ENCODE measurements at regions not wholly inside any gene's neighbourhood (a gene's known extent, or its start where the extent isn't known, plus 50 kb on each side); places are given as distances from the start of the nearest gene placed in this dataset.

DNA sequence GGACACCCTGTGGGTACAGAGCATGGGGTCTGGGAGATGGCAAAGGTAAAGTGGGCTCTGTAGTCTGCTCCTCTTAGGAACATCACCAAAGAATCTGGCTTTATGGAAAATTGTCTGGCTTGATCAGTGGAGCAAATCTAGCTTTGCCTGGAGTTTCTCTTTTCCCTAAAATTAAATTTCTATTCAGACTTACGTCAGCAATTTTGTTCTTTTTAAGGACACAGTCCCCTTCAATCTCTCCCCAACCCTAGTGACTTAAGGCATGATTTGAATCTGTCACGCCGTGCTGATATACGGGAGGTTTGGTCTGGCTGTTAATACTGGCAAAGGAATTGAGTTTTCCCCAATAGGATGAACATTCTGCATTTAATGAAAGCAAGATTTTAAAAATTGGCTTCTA lies 72.3 kb upstream of the ERCC6L2 start:
- WGBS (ENCODE audit: insufficient coverage): 100% methylated on average over 1 of the region's 4 CpGs
- Histone ChIP-seq H3K79me2 (ENCODE audit: insufficient read depth, low read length) (no peaks in the 10 kb centered on the region), H3K4me1 (ENCODE audit: control insufficient read depth in 1 of 2, insufficient read depth in 2 of 2, low read length in 2 of 2) (no peaks in the 10 kb centered on the region), H3K27me3 (ENCODE audit: control insufficient read depth in 2 of 2, insufficient read depth in 2 of 2, low read length in 2 of 2) (peaks cover 0 to 8% of the 10 kb centered on the region in 2 donors), H3K9me3 (replicated peaks in 1 of 2; ENCODE audit: control insufficient read depth in 1 of 2, insufficient read depth in 1 of 2, low read length in 2 of 2) (no peaks in the 10 kb centered on the region), H2AFZ (ENCODE audit: insufficient read depth, low read depth, low read length, poor library complexity, severe bottlenecking) (no peak overlapping the region), H3K4me2 (replicated peaks; ENCODE audit: extremely low read depth, low read length, poor library complexity, severe bottlenecking) (no peak overlapping the region), H3K9ac (ENCODE audit: insufficient read depth, low read length, poor library complexity, severe bottlenecking) (no peak overlapping the region), H4K20me1 (ENCODE audit: insufficient read depth, low read length) (no peaks in the 10 kb centered on the region), H3K27ac (ENCODE audit: low read depth in 1 of 2, low read length in 2 of 2) (no peak overlapping the region), H3K36me3 (replicated peaks in 1 of 2; ENCODE audit: control insufficient read depth in 1 of 2, insufficient read depth in 2 of 2, low read length in 2 of 2) (no peaks in the 10 kb centered on the region), H3K4me3 (replicated peaks in 1 of 3; ENCODE audit: low read depth in 2 of 3, low read length in 3 of 3) (no peak overlapping the region)
- Mint-ChIP-seq H3K4me1 (no peaks in the 10 kb centered on the region), H3K9me3 (peaks cover 0 to 11% (median 6%) of the 10 kb centered on the region in 7 donors), H3K36me3 (no peaks in the 10 kb centered on the region), H3K27ac (no peak overlapping the region), H3K27me3 (ENCODE audit: low read depth in 3 of 3) (peaks cover 0 to 10% (median 5%) of the 10 kb centered on the region in 3 donors), H3K4me3 (no peak overlapping the region)
- no peak for DNase-seq
- intact Hi-C loops (cut with micrococcal nuclease): no loop called here
- TF ChIP-seq, protein P1, sequence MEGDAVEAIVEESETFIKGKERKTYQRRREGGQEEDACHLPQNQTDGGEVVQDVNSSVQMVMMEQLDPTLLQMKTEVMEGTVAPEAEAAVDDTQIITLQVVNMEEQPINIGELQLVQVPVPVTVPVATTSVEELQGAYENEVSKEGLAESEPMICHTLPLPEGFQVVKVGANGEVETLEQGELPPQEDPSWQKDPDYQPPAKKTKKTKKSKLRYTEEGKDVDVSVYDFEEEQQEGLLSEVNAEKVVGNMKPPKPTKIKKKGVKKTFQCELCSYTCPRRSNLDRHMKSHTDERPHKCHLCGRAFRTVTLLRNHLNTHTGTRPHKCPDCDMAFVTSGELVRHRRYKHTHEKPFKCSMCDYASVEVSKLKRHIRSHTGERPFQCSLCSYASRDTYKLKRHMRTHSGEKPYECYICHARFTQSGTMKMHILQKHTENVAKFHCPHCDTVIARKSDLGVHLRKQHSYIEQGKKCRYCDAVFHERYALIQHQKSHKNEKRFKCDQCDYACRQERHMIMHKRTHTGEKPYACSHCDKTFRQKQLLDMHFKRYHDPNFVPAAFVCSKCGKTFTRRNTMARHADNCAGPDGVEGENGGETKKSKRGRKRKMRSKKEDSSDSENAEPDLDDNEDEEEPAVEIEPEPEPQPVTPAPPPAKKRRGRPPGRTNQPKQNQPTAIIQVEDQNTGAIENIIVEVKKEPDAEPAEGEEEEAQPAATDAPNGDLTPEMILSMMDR (IDR thresholded peaks at IDR 0.05): no peak

GRCh38 chr9:95801797-95802196 lies 73.7 kb upstream of the ERCC6L2 start:
- Histone ChIP-seq H3K36me3 (replicated peaks in 1 of 2; ENCODE audit: control insufficient read depth in 1 of 2, insufficient read depth in 2 of 2, low read length in 2 of 2) (no peaks in the 10 kb centered on the region), H2AFZ (ENCODE audit: insufficient read depth, low read depth, low read length, poor library complexity, severe bottlenecking) (no peak overlapping the region), H4K20me1 (ENCODE audit: insufficient read depth, low read length) (no peaks in the 10 kb centered on the region), H3K4me2 (replicated peaks; ENCODE audit: extremely low read depth, low read length, poor library complexity, severe bottlenecking) (no peak overlapping the region), H3K9ac (ENCODE audit: insufficient read depth, low read length, poor library complexity, severe bottlenecking) (no peak overlapping the region), H3K79me2 (ENCODE audit: insufficient read depth, low read length) (no peaks in the 10 kb centered on the region), H3K4me1 (ENCODE audit: control insufficient read depth in 1 of 2, insufficient read depth in 2 of 2, low read length in 2 of 2) (no peaks in the 10 kb centered on the region), H3K4me3 (replicated peaks in 1 of 3; ENCODE audit: low read depth in 2 of 3, low read length in 3 of 3) (no peak overlapping the region), H3K27ac (ENCODE audit: low read depth in 1 of 2, low read length in 2 of 2) (no peak overlapping the region), H3K9me3 (replicated peaks in 1 of 2; ENCODE audit: control insufficient read depth in 1 of 2, insufficient read depth in 1 of 2, low read length in 2 of 2) (no peaks in the 10 kb centered on the region), H3K27me3 (ENCODE audit: control insufficient read depth in 2 of 2, insufficient read depth in 2 of 2, low read length in 2 of 2) (peaks cover 0 to 8% of the 10 kb centered on the region in 2 donors)
- intact Hi-C loops (cut with micrococcal nuclease): no loop called here
- Mint-ChIP-seq H3K4me3 (no peak overlapping the region), H3K4me1 (no peaks in the 10 kb centered on the region), H3K27ac (no peak overlapping the region), H3K9me3 (peaks cover 0 to 11% (median 6%) of the 10 kb centered on the region in 7 donors), H3K27me3 (ENCODE audit: low read depth in 3 of 3) (peaks cover 0 to 11% (median 5%) of the 10 kb centered on the region in 3 donors), H3K36me3 (no peaks in the 10 kb centered on the region)
- DNase-seq: no peak
- WGBS (ENCODE audit: insufficient coverage): no CpG with 5 or more reads among the region's 1 CpG
- TF ChIP-seq, protein P1 (IDR thresholded peaks at IDR 0.05): no peak
